Keratinocyte (primary cell): ENCODE measurements at regions not wholly inside any gene's neighbourhood (a gene's known extent, or its start where the extent isn't known, plus 50 kb on each side); places are given as distances from the start of the nearest gene placed in this dataset.

Experiments
- CTCF ChIP-seq, 3 experiments: IDR thresholded peaks in 1 of 3; conservative IDR thresholded peaks in 1 of 3; optimal IDR thresholded peaks in 1 of 3; 2 replicates in 2 of 3; 3 replicates in 1 of 3; pipeline versions ENCODE3 to v1.5.1; 2011; ENCODE audit warnings: low read length in 3 of 3, mild to moderate bottlenecking in 3 of 3, moderate library complexity in 2 of 3, control low read depth in 1 of 3, inconsistent platforms in 1 of 3; ENCODE audit not compliant: insufficient read depth in 2 of 3; ENCODE audit errors: extremely low read depth in 1 of 3
- EZH2 ChIP-seq: IDR thresholded peaks from one replicate; pipeline ENCODE4 v1.6.1; 2012; ENCODE audit warnings: inconsistent platforms, mild to moderate bottlenecking, low read length, moderate library complexity

DNA sequence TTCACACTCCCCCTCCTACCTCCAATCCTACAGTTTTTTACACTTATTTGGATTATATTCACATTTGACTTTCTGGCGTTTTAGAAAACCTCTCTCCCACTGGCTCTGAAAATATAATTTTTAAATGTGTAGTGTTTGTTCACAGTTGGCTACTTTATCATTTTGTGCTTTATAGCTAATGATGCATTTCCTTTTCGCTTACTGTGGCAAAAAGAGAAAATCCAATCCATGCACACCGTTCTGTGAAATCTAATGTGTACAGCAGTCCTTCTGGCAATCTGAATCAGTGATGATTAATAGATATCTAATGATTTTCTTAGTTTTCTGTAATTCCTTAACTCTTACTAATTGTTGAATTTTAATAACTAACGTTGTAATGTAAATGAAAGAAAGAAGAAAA is 271.5 kb downstream of the ARAP2 start:
- TF ChIP-seq CTCF (optimal IDR thresholded peaks at IDR 0.05 in 1 of 3, IDR thresholded peaks at IDR 0.05 in 1 of 3, conservative IDR thresholded peaks at IDR 0.05 in 1 of 3; ENCODE audit: extremely low read depth in 1 of 3, insufficient read depth in 2 of 3, low read length in 3 of 3) (no peak), EZH2 (no peak)
